ENCODE measurements at regions not wholly inside any gene's neighbourhood (a gene's known extent, or its start where the extent isn't known, plus 50 kb on each side); places are given as distances from the start of the nearest gene placed in this dataset.

DNA sequence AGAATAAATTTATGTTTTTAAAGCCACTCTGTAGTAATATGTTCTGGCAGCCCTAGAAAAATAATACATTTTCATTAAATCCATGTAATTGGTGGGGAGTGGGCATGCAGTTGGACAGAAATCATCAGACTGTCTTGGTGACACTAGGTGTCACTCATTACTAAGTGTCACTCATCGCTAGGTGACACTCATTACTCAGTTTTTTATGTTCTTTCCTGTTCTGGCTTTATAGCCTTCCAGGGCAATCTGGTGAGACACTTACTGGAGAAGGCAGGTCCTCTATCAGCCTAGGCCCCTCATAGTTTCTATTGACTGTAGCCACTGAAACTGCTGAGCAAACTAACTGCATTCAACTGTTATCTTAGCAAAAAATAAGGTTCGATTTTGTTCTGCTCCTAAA is 542.1 kb downstream of the SLITRK1 start:
- TF ChIP-seq SPI1 (IDR thresholded peaks at IDR 0.05; ENCODE audit: borderline replicate concordance, low read depth) = no peak
- TF ChIP-seq GABPA (IDR thresholded peaks at IDR 0.05; ENCODE audit: low read depth) = no peak
- TF ChIP-seq REST (IDR thresholded peaks at IDR 0.05; ENCODE audit: insufficient replicate concordance, low read depth) = no peak
- TF ChIP-seq, protein P1, sequence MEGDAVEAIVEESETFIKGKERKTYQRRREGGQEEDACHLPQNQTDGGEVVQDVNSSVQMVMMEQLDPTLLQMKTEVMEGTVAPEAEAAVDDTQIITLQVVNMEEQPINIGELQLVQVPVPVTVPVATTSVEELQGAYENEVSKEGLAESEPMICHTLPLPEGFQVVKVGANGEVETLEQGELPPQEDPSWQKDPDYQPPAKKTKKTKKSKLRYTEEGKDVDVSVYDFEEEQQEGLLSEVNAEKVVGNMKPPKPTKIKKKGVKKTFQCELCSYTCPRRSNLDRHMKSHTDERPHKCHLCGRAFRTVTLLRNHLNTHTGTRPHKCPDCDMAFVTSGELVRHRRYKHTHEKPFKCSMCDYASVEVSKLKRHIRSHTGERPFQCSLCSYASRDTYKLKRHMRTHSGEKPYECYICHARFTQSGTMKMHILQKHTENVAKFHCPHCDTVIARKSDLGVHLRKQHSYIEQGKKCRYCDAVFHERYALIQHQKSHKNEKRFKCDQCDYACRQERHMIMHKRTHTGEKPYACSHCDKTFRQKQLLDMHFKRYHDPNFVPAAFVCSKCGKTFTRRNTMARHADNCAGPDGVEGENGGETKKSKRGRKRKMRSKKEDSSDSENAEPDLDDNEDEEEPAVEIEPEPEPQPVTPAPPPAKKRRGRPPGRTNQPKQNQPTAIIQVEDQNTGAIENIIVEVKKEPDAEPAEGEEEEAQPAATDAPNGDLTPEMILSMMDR (IDR thresholded peaks at IDR 0.05; ENCODE audit: insufficient read depth, low read length) = no peak
- no peak for TF ChIP-seq POLR2AphosphoS5 (IDR thresholded peaks at IDR 0.05; ENCODE audit: low read depth)
- DNase-seq (ENCODE audit: low read depth in 1 of 2, low spot score in 1 of 2) = no peak
- Histone ChIP-seq H3K4me3 (replicated peaks; ENCODE audit: insufficient read depth, low read length) (no peak overlapping the region), H3K27me3 (ENCODE audit: insufficient read depth, poor library complexity, severe bottlenecking) (no peaks in the 10 kb centered on the region), H3K27ac (replicated peaks) (no peak overlapping the region)

DNA sequence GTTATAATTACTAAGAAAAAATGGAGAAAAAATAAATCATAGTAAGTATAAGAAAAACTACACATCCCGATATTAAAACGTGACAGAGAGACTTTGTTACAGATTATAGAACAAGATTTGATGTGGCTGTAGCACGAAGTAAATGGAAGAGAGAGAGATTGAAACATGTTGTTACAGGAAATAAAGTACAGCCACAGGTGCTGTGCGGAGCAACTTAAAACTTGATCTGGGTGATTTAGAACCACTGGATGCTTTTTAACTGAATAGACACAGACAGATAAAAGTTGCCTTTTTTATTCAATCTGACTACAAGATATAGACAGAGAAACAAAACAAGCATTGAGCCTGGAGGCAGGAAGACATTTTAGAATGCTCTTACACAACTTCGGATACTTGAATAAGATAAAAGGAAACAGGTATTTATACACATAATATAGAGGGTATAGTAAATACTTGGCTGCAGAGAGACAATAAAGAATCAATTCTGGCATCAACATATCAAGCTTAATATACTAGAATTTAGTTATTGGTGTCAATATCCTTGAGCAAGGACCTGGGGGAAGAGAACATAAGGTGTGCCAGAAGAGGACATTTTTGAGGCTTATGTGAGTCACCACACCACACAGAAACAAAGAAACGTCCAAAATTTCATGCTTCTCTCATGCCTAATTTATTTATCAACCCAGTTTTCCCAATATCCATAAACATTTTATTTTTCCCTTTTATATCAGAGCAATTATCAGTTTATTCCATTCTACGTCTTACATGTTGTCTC is 548.5 kb downstream of the SLITRK1 start:
- no peak overlapping the region for H3K27ac ChIP-seq (replicated peaks)
- TF ChIP-seq GABPA (IDR thresholded peaks at IDR 0.05; ENCODE audit: low read depth) = no peak
- TF ChIP-seq, protein P1 (IDR thresholded peaks at IDR 0.05; ENCODE audit: insufficient read depth, low read length) = no peak
- TF ChIP-seq REST (IDR thresholded peaks at IDR 0.05; ENCODE audit: insufficient replicate concordance, low read depth) = no peak
- no peak for TF ChIP-seq POLR2AphosphoS5 (IDR thresholded peaks at IDR 0.05; ENCODE audit: low read depth)
- TF ChIP-seq SPI1 (IDR thresholded peaks at IDR 0.05; ENCODE audit: borderline replicate concordance, low read depth) = no peak
- no peaks in the 10 kb centered on the region for H3K27me3 ChIP-seq (ENCODE audit: insufficient read depth, poor library complexity, severe bottlenecking)
- DNase-seq (ENCODE audit: low read depth in 1 of 2, low spot score in 1 of 2) = no peak
- H3K4me3 ChIP-seq (replicated peaks; ENCODE audit: insufficient read depth, low read length) = no peak overlapping the region

DNA sequence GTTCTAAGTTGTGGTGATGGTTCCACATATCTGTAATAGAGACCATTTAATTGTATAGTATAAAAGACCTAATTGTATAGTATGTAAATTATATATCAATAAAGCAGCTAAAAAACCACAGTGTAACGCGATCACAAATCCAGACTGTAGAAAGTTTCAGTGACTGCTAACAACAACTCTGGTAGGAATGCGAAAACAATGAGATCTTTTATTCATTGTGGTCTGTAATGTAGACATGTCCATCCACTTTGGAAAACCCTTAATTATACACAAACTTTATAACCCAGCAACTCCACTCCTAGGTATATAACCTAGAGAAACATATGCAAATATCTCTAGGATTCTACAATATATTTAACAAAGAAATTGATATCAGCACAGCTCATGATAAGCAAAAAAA is 549.5 kb downstream of the SLITRK1 start:
- Histone ChIP-seq H3K27ac (replicated peaks) (no peak overlapping the region), H3K27me3 (ENCODE audit: insufficient read depth, poor library complexity, severe bottlenecking) (no peaks in the 10 kb centered on the region), H3K4me3 (replicated peaks; ENCODE audit: insufficient read depth, low read length) (no peak overlapping the region)
- TF ChIP-seq SPI1 (IDR thresholded peaks at IDR 0.05; ENCODE audit: borderline replicate concordance, low read depth) (no peak), POLR2AphosphoS5 (IDR thresholded peaks at IDR 0.05; ENCODE audit: low read depth) (no peak)
- TF ChIP-seq, protein P1 (IDR thresholded peaks at IDR 0.05; ENCODE audit: insufficient read depth, low read length) = no peak
- DNase-seq (ENCODE audit: low read depth in 1 of 2, low spot score in 1 of 2) = no peak

- TF ChIP-seq REST (IDR thresholded peaks at IDR 0.05; ENCODE audit: insufficient replicate concordance, low read depth) = no peak
- TF ChIP-seq SPI1 (IDR thresholded peaks at IDR 0.05; ENCODE audit: borderline replicate concordance, low read depth) = no peak
- no peak for TF ChIP-seq POLR2AphosphoS5 (IDR thresholded peaks at IDR 0.05; ENCODE audit: low read depth)
- TF ChIP-seq GABPA (IDR thresholded peaks at IDR 0.05; ENCODE audit: low read depth) = no peak
- TF ChIP-seq, protein P1 (IDR thresholded peaks at IDR 0.05; ENCODE audit: insufficient read depth, low read length) = no peak
- H3K4me3 ChIP-seq (replicated peaks; ENCODE audit: insufficient read depth, low read length) = no peak overlapping the region
- H3K27me3 ChIP-seq (ENCODE audit: insufficient read depth, poor library complexity, severe bottlenecking) = no peaks in the 10 kb centered on the region
- H3K27ac ChIP-seq (replicated peaks) = no peak overlapping the region
- DNase-seq (ENCODE audit: low read depth in 1 of 2, low spot score in 1 of 2) = no peak
Observed at GRCh38 chr13:83327091-83327490, 555.2 kb downstream of the SLITRK1 start.

Data from HL-60 (cell line).